ENCODE measurements at regions not wholly inside any gene's neighbourhood (a gene's known extent, or its start where the extent isn't known, plus 50 kb on each side); places are given as distances from the start of the nearest gene placed in this dataset.

GRCh38 chr12:94803939-94804338 is 153.6 kb upstream of the TMCC3 start:
- H3K27ac ChIP-seq, result no peak overlapping the region
- intact Hi-C loops (cut with DNase I; ENCODE audit: low total_unique reads), result no loop called here
- H3K36me3 ChIP-seq, result no peaks in the 10 kb centered on the region
- no peak for DNase-seq
- H3K4me1 ChIP-seq, result no peaks in the 10 kb centered on the region
- TF ChIP-seq CTCF (IDR thresholded peaks at IDR 0.05), result no peak
- no peak for TF ChIP-seq POLR2A (IDR thresholded peaks at IDR 0.05)
- H3K9me3 ChIP-seq, result no peaks in the 10 kb centered on the region
- H3K4me3 ChIP-seq, result no peak overlapping the region
- no peaks in the 10 kb centered on the region for H3K27me3 ChIP-seq

DNA sequence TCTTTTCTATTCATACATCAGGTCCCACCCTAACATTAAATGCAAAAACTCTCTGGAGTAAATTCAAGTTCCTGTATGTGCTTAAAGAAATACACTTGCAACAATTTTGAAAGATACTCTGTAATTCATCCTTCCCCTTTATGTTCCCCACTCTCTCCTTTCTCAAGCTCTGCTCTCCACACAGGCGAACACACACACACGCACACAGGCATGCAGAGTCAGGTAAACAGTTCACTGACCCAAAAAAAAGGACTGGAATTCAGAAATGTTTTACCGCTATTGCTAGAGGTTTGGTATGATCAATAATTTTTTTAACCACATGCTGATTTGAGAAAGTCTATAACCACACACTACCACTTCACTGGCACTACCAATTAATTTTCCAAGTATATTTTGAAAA is 152.4 kb upstream of the TMCC3 start:
- Histone ChIP-seq H3K4me1 (no peaks in the 10 kb centered on the region), H3K27me3 (no peaks in the 10 kb centered on the region), H3K9me3 (no peaks in the 10 kb centered on the region), H3K36me3 (no peaks in the 10 kb centered on the region), H3K27ac (no peak overlapping the region), H3K4me3 (no peak overlapping the region)
- TF ChIP-seq POLR2A (IDR thresholded peaks at IDR 0.05), result no peak
- no peak for TF ChIP-seq CTCF (IDR thresholded peaks at IDR 0.05)
- intact Hi-C loops (cut with DNase I; ENCODE audit: low total_unique reads), result no loop called here
- DNase-seq, result no peak

- Histone ChIP-seq H3K4me3 (no peak overlapping the region), H3K27me3 (no peaks in the 10 kb centered on the region), H3K4me1 (no peaks in the 10 kb centered on the region), H3K36me3 (no peaks in the 10 kb centered on the region), H3K27ac (no peak overlapping the region), H3K9me3 (no peaks in the 10 kb centered on the region)
- no peak for DNase-seq
- intact Hi-C loops (cut with DNase I; ENCODE audit: low total_unique reads), result no loop called here
- TF ChIP-seq CTCF (IDR thresholded peaks at IDR 0.05) (no peak), POLR2A (IDR thresholded peaks at IDR 0.05) (no peak)
Observed at GRCh38 chr12:94801745-94802144, 151.4 kb upstream of the TMCC3 start.

GRCh38 chr12:94799136-94799535 is 148.8 kb upstream of the TMCC3 start:
- intact Hi-C loops (cut with DNase I; ENCODE audit: low total_unique reads), result no loop called here
- no peaks in the 10 kb centered on the region for H3K9me3 ChIP-seq

GRCh38 chr12:94798113-94798512 is 147.8 kb upstream of the TMCC3 start:
- no peak for DNase-seq
- H3K4me1 ChIP-seq, result no peaks in the 10 kb centered on the region

More at GRCh38 chr12:94799136-94799535, 148.8 kb upstream of the TMCC3 start:
- Histone ChIP-seq H3K4me1 (no peaks in the 10 kb centered on the region), H3K27me3 (no peaks in the 10 kb centered on the region), H3K27ac (no peak overlapping the region), H3K4me3 (no peak overlapping the region), H3K36me3 (no peaks in the 10 kb centered on the region)
- no peak for DNase-seq
- TF ChIP-seq CTCF (IDR thresholded peaks at IDR 0.05), result no peak
- no peak for TF ChIP-seq POLR2A (IDR thresholded peaks at IDR 0.05)

More at GRCh38 chr12:94798113-94798512, 147.8 kb upstream of the TMCC3 start:
- Histone ChIP-seq H3K27ac (no peak overlapping the region), H3K4me3 (no peak overlapping the region), H3K9me3 (no peaks in the 10 kb centered on the region), H3K27me3 (no peaks in the 10 kb centered on the region), H3K36me3 (no peaks in the 10 kb centered on the region)
- intact Hi-C loops (cut with DNase I; ENCODE audit: low total_unique reads), result no loop called here
- no peak for TF ChIP-seq CTCF (IDR thresholded peaks at IDR 0.05)
- TF ChIP-seq POLR2A (IDR thresholded peaks at IDR 0.05), result no peak
